ENCODE measurements at regions not wholly inside any gene's neighbourhood (a gene's known extent, or its start where the extent isn't known, plus 50 kb on each side); places are given as distances from the start of the nearest gene placed in this dataset.

GRCh38 chr7:22651534-22652243 lies 75.3 kb upstream of the IL6 start:
- peaks cover 20% of the 10 kb centered on the region for H3K36me3 Mint-ChIP-seq
- H3K9me3 Mint-ChIP-seq, result peaks cover 34% of the 10 kb centered on the region
- H3K27me3 Mint-ChIP-seq, result peaks cover 57% of the 10 kb centered on the region
- DNase-seq, result no peak
- peak overlapping the region; percentile 61 for H3K27ac Mint-ChIP-seq
- CTCF ChIA-PET, result interaction anchor here (1.2 kb wide), 1 partner anchor 27 kb away, joined by 3 read pairs; no protein-coding TSS in a partner anchor
- H3K4me3 Mint-ChIP-seq, result no peak overlapping the region
- peaks cover 21% of the 10 kb centered on the region for H3K4me1 Mint-ChIP-seq

GRCh38 chr7:22651036-22651435 lies 76.0 kb upstream of the IL6 start:
- Mint-ChIP-seq H3K27ac (no peak overlapping the region), H3K4me3 (no peak overlapping the region), H3K36me3 (peaks cover 20% of the 10 kb centered on the region), H3K27me3 (peaks cover 62% of the 10 kb centered on the region), H3K4me1 (peaks cover 19% of the 10 kb centered on the region), H3K9me3 (peaks cover 39% of the 10 kb centered on the region)
- CTCF ChIA-PET, result interaction anchor here (1.2 kb wide), 2 partner anchors 10 to 26 kb away, joined by 3 to 4 read pairs; no protein-coding TSS in a partner anchor
- no peak for DNase-seq

- no peak overlapping the region for H3K4me3 Mint-ChIP-seq
- H3K9me3 Mint-ChIP-seq, result peaks cover 50% of the 10 kb centered on the region
- peaks cover 61% of the 10 kb centered on the region for H3K27me3 Mint-ChIP-seq
- CTCF ChIA-PET, result no interaction called here
- H3K4me1 Mint-ChIP-seq, result peaks cover 15% of the 10 kb centered on the region
- H3K27ac Mint-ChIP-seq, result no peak overlapping the region
- DNase-seq, result no peak
- H3K36me3 Mint-ChIP-seq, result peaks cover 26% of the 10 kb centered on the region
These were observed 77.3 kb upstream of the IL6 start for GRCh38 chr7:22649686-22650085.

DNA sequence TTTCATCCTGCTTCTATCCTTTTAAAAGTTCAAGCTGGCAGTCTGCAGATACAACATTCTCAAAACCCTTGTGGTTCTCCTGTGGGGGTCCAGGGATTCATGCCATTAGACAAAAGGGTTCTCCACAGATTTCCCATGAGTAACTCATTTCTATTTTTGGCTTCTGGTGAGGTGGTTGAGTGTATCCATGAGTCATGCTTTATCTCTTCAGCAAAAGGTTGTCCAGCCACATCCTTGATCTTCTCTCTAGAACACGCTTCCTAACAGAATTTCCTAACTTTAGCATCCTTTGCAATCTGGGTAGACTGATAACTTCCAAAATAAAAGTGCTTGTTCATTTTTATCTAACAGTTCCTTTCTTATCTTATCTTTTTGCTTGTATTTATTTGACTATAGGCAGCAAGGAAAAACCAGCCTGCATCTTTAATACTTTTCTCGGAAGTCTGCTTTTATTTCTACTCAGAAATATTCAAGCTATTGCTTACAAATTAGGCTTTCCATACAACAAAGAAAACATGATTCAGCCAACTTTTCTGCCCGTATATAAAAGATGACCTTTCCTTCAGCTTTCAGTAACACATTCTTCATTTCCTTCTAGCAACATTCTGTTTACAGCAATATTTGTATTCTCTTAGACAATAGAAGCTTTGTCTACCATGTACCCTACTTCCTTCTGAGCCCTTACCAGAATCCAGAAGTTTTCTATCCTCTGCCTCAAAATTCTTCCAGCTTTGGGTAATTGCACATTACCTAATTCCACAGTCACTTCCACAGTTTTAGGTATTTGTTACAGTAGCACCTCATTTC lies 79.3 kb upstream of the IL6 start:
- peaks cover 56% of the 10 kb centered on the region for H3K9me3 Mint-ChIP-seq
- H3K4me1 Mint-ChIP-seq, result peaks cover 4% of the 10 kb centered on the region
- no peak for DNase-seq
- H3K27me3 Mint-ChIP-seq, result peaks cover 49% of the 10 kb centered on the region
- no peak overlapping the region for H3K27ac Mint-ChIP-seq
- peaks cover 32% of the 10 kb centered on the region for H3K36me3 Mint-ChIP-seq
- no peak overlapping the region for H3K4me3 Mint-ChIP-seq
- CTCF ChIA-PET, result no interaction called here

- Mint-ChIP-seq H3K4me1 (peaks cover 13% of the 10 kb centered on the region), H3K4me3 (no peak overlapping the region), H3K36me3 (peaks cover 36% of the 10 kb centered on the region), H3K27me3 (peaks cover 34% of the 10 kb centered on the region), H3K27ac (peak overlapping the region; percentile 22), H3K9me3 (peaks cover 60% of the 10 kb centered on the region)
- CTCF ChIA-PET, result interaction anchor here (1.2 kb wide), 1 partner anchor 79 kb away, joined by 3 read pairs; no protein-coding TSS in a partner anchor
- DNase-seq, result no peak
These were observed 81.4 kb upstream of the IL6 start for GRCh38 chr7:22645418-22646181.

- peaks cover 38% of the 10 kb centered on the region for H3K9me3 Mint-ChIP-seq
- no peak for DNase-seq
- H3K27me3 Mint-ChIP-seq, result peaks cover 13% of the 10 kb centered on the region
- H3K27ac Mint-ChIP-seq, result no peak overlapping the region
- CTCF ChIA-PET, result interaction anchor here (0.8 to 0.9 kb wide), 2 partner anchors 78 to 85 kb away, joined by 3 read pairs; no protein-coding TSS in a partner anchor
- H3K4me3 Mint-ChIP-seq, result no peak overlapping the region
- peaks cover 33% of the 10 kb centered on the region for H3K36me3 Mint-ChIP-seq
- peaks cover 27% of the 10 kb centered on the region for H3K4me1 Mint-ChIP-seq
These were observed 84.5 kb upstream of the IL6 start for GRCh38 chr7:22642454-22642853.

GRCh38 chr7:22640269-22640668 lies 86.7 kb upstream of the IL6 start:
- no peak overlapping the region for H3K4me3 Mint-ChIP-seq
- H3K9me3 Mint-ChIP-seq, result peaks cover 20% of the 10 kb centered on the region
- H3K27me3 Mint-ChIP-seq, result no peaks in the 10 kb centered on the region
- H3K4me1 Mint-ChIP-seq, result peaks cover 25% of the 10 kb centered on the region
- H3K36me3 Mint-ChIP-seq, result peaks cover 23% of the 10 kb centered on the region
- DNase-seq, result peak; percentile 61
- H3K27ac Mint-ChIP-seq, result peak overlapping the region; percentile 74
- CTCF ChIA-PET, result interaction anchor here (0.6 to 0.7 kb wide), 2 partner anchors 61 to 87 kb away, joined by 3 read pairs; partner anchors contain the start of gene IL6

DNA sequence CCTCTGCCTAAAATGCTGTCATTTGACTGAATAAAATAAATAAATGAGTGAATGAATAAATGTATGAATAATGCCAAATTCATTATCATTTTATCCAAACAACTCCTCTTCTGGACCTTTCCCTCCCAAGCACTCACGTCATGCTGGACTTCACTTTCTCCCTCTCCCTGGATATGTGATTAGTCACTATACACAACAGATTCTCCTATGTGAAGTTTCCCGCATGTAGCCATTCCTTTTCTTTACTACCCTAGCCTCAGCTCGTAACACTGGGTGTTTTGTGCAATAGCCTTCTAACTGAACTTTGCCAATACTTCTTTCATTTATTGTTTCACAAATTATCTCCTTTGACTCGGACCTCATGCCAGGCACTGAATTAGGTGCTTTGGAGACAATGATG lies 87.6 kb upstream of the IL6 start:
- H3K27ac Mint-ChIP-seq, result no peak overlapping the region
- CTCF ChIA-PET, result interaction anchor here (0.6 kb wide), 1 partner anchor 61 kb away, joined by 3 read pairs; no protein-coding TSS in a partner anchor
- H3K9me3 Mint-ChIP-seq, result peaks cover 16% of the 10 kb centered on the region
- H3K27me3 Mint-ChIP-seq, result no peaks in the 10 kb centered on the region
- H3K4me3 Mint-ChIP-seq, result no peak overlapping the region
- peaks cover 23% of the 10 kb centered on the region for H3K36me3 Mint-ChIP-seq
- no peak for DNase-seq
- peaks cover 25% of the 10 kb centered on the region for H3K4me1 Mint-ChIP-seq

DNA sequence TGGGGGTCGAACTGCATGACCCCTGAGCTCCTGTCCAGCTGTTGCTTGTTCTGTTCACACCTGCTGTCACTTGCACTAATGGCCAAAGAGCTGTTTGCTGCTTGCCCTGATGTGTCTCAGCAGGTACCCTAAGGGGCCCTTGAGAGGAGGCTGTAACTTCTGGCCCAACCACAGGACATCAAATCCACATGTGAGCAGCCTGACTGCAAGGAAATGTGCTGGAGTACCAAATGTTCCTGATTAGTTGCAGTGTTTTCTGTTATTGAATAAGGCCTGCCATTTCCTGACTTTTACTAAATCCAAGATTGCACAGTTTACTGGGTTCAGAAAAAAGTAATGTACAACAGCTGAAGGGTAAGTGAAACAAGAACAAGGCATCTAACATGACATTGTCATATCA lies 91.7 kb upstream of the IL6 start:
- no peak for DNase-seq
- Mint-ChIP-seq H3K36me3 (peaks cover 12% of the 10 kb centered on the region), H3K27ac (no peak overlapping the region), H3K9me3 (peaks cover 3% of the 10 kb centered on the region), H3K4me3 (no peak overlapping the region), H3K27me3 (peaks cover 13% of the 10 kb centered on the region), H3K4me1 (peaks cover 18% of the 10 kb centered on the region)
- CTCF ChIA-PET, result no interaction called here

- DNase-seq, result no peak
- no peak overlapping the region for H3K27ac Mint-ChIP-seq
- H3K9me3 Mint-ChIP-seq, result peaks cover 2% of the 10 kb centered on the region
- H3K4me1 Mint-ChIP-seq, result peaks cover 4% of the 10 kb centered on the region
- peaks cover 5% of the 10 kb centered on the region for H3K36me3 Mint-ChIP-seq
- no peak overlapping the region for H3K4me3 Mint-ChIP-seq
- CTCF ChIA-PET, result interaction anchor here (0.9 kb wide), 1 partner anchor 93 kb away, joined by 3 read pairs; the partner anchor contains the start of gene IL6
- peaks cover 24% of the 10 kb centered on the region for H3K27me3 Mint-ChIP-seq
These were observed 93.0 kb upstream of the IL6 start for GRCh38 chr7:22633954-22634474.

DNA sequence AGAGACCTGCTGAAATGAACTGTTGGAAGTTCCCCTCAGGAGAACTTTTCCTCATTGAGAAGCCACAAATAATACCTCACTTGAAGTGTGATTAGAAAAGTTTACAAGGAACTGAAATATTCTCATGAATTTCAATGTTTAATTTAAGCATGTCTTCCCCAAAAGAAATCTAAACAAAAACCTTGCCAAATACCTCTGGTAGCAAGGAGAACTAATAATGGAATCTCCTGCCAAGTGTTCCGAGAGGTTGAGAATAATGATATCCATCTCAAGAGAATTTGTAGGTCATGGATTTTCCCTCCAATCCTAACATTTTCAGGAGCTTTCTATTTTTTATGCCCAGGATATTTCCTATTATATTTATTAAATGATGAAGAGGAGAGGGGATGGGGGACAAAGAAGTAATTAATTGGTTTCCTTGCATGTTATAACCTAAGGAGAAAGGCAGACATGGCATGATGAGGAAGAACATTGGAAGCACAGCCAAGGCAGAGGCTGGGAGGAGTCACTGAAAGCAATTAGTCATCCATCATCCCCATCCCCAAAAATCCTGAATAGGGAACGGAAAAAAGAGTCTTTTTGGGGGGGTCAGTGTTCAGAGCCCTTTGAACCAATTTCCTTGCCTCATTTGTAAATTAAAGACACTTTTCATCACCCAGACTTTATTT lies 93.6 kb upstream of the IL6 start:
- H3K9me3 Mint-ChIP-seq, result peaks cover 1% of the 10 kb centered on the region
- CTCF ChIA-PET, result interaction anchor here (0.9 kb wide), 1 partner anchor 94 kb away, joined by 3 read pairs; the partner anchor contains the start of gene IL6
- H3K27ac Mint-ChIP-seq, result no peak overlapping the region
- H3K27me3 Mint-ChIP-seq, result peaks cover 27% of the 10 kb centered on the region
- DNase-seq, result no peak
- no peak overlapping the region for H3K4me3 Mint-ChIP-seq
- H3K4me1 Mint-ChIP-seq, result peaks cover 4% of the 10 kb centered on the region
- peaks cover 4% of the 10 kb centered on the region for H3K36me3 Mint-ChIP-seq

GRCh38 chr7:22632674-22633073 lies 94.3 kb upstream of the IL6 start:
- H3K4me1 Mint-ChIP-seq, result peaks cover 4% of the 10 kb centered on the region
- CTCF ChIA-PET, result no interaction called here

GRCh38 chr7:22631730-22632129 lies 95.3 kb upstream of the IL6 start:
- Mint-ChIP-seq H3K4me1 (peaks cover 4% of the 10 kb centered on the region), H3K36me3 (peaks cover 4% of the 10 kb centered on the region), H3K27me3 (peaks cover 33% of the 10 kb centered on the region), H3K9me3 (peaks cover 1% of the 10 kb centered on the region), H3K27ac (no peak overlapping the region), H3K4me3 (no peak overlapping the region)
- CTCF ChIA-PET, result no interaction called here
- DNase-seq, result no peak

More at GRCh38 chr7:22632674-22633073, 94.3 kb upstream of the IL6 start:
- H3K27me3 Mint-ChIP-seq, result peaks cover 28% of the 10 kb centered on the region
- peaks cover 1% of the 10 kb centered on the region for H3K9me3 Mint-ChIP-seq
- H3K36me3 Mint-ChIP-seq, result peaks cover 4% of the 10 kb centered on the region
- H3K4me3 Mint-ChIP-seq, result no peak overlapping the region
- DNase-seq, result no peak
- H3K27ac Mint-ChIP-seq, result no peak overlapping the region
